Panc1 (cell line): ENCODE measurements at regions not wholly inside any gene's neighbourhood (a gene's known extent, or its start where the extent isn't known, plus 50 kb on each side); places are given as distances from the start of the nearest gene placed in this dataset.

ENCODE experiments used
- CTCF ChIP-seq: fragments of 450-650 bp; IDR thresholded peaks from 2 replicates; pipeline ENCODE4 v1.5.1; 2017; ENCODE audit warnings: mild to moderate bottlenecking
- REST ChIP-seq, 2 experiments: IDR thresholded peaks; 2 replicates each; pipeline ENCODE4 v1.6.1; 2011 to 2012; ENCODE audit warnings: low read depth in 2 of 2, control low read depth in 1 of 2, low read length in 1 of 2, mild to moderate bottlenecking in 1 of 2, moderate library complexity in 1 of 2; ENCODE audit not compliant: insufficient read depth in 1 of 2

GRCh38 chr7:1286946-1287645 lies 54.4 kb downstream of the UNCX start:
- TF ChIP-seq CTCF (no peak), REST (IDR thresholded peaks at IDR 0.05; ENCODE audit: insufficient read depth in 1 of 2, low read depth in 2 of 2, low read length in 1 of 2) (no peak)
